ENCODE measurements at regions not wholly inside any gene's neighbourhood (a gene's known extent, or its start where the extent isn't known, plus 50 kb on each side); places are given as distances from the start of the nearest gene placed in this dataset.

DNA sequence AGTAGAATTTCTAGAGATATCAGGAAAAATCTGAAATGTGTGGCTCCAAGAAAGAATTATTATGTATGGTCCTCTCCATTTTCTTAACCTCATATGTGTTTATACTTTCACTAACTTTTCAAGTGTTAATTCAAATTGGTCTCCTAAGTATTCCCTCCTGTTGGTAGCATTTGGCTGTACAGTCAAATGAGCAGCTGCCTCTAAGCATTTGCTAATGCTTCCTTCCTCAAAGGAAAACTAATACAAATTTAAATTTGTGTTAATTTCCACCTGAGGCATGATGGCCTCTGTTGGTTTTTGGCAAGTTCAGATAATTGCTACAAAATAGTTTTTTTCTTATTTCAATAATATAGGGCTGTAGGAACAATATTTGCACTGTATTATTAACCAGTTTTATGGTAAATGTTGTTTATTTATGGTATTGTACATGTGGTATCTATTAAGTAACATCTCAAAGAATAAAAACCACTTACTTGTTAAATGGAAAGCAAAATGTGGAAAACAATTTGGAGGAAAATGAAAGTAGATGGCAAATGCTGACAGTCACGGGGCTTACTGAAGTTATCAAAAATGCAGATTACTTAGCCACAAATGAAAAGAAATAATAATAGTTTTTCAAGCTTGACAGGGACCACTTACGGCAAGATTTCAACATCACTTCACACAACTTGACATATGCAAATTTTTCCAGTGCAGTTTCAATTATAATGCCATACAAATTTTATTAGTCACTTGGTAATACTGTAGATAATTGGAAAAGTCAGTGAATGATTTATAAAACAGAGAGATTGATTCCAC lies 299.3 kb upstream of the MEOX2 start:
- TF ChIP-seq, protein P1, sequence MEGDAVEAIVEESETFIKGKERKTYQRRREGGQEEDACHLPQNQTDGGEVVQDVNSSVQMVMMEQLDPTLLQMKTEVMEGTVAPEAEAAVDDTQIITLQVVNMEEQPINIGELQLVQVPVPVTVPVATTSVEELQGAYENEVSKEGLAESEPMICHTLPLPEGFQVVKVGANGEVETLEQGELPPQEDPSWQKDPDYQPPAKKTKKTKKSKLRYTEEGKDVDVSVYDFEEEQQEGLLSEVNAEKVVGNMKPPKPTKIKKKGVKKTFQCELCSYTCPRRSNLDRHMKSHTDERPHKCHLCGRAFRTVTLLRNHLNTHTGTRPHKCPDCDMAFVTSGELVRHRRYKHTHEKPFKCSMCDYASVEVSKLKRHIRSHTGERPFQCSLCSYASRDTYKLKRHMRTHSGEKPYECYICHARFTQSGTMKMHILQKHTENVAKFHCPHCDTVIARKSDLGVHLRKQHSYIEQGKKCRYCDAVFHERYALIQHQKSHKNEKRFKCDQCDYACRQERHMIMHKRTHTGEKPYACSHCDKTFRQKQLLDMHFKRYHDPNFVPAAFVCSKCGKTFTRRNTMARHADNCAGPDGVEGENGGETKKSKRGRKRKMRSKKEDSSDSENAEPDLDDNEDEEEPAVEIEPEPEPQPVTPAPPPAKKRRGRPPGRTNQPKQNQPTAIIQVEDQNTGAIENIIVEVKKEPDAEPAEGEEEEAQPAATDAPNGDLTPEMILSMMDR (conservative IDR thresholded peaks at IDR 0.05; ENCODE audit: low read depth, low read length), result no peak
- no peak for DNase-seq (ENCODE audit: low read depth)

DNA sequence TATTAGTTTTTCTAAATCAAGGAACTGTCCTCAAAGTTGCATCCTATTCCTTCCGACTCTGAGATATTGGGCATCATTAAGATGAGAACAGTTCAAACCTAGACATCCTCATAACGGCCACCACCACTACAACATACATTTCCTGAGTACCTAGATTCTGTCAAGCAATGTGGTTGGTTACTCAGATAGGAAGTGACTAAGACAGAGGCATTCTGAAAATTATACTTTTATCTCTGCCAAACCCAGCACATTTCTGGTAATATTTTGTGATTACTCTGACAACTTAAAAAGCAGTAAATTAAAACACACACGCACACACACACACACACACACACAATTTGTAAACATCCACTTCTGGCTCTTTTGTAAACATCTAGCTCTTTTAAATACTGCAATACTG lies 291.2 kb upstream of the MEOX2 start:
- H3K4me3 ChIP-seq (ENCODE audit: low read depth, low read length), result no peak overlapping the region
- DNase-seq (ENCODE audit: low read depth), result no peak
- TF ChIP-seq, protein P1 (conservative IDR thresholded peaks at IDR 0.05; ENCODE audit: low read depth, low read length), result no peak

More for the DNA sequence above, 299.3 kb upstream of the MEOX2 start:
- H3K4me3 ChIP-seq (ENCODE audit: low read depth, low read length), result no peak overlapping the region

DNA sequence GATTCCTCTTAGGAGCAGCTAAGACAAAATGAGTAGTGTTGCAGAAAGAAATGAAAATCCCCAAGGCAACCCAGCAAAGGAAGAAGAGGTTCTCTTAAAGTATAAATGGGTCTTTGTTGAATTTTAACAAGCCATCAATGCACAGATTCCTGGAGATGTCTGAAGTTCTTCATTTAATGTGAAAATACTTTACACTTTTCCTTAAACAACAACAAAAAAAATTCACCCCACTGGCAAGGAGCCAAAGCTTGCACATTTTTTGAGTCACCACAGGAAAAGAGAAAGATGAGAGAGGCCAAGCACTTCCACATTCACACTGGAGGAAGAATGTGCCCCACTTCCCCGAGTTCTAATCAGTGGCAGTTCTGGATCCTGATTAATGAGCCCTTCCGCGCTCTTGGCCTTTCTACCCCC lies 286.4 kb upstream of the MEOX2 start:
- H3K4me3 ChIP-seq (ENCODE audit: low read depth, low read length), result no peak overlapping the region
- TF ChIP-seq, protein P1 (conservative IDR thresholded peaks at IDR 0.05; ENCODE audit: low read depth, low read length), result no peak
- no peak for DNase-seq (ENCODE audit: low read depth)

DNA sequence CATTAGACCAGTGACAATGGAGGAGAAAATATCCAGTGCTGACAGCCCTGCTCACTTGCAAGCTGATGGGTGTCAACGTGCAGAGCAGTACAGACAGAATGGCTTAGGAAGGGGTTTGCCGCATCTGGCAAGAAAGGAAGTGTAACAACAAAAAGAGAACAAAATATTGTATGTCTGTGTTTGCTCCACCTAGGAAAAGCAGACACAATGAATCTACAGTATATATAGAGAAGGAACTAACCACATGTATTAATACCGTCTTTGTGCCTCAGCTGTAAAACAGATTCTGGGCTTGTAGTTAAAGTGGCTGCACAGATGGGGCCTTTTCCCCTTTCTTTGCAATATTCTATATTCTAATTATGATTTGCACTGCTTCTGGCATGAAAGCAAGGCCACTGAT lies 281.1 kb upstream of the MEOX2 start:
- H3K4me3 ChIP-seq (ENCODE audit: low read depth, low read length), result no peak overlapping the region
- no peak for DNase-seq (ENCODE audit: low read depth)
- TF ChIP-seq, protein P1 (conservative IDR thresholded peaks at IDR 0.05; ENCODE audit: low read depth, low read length), result no peak

DNA sequence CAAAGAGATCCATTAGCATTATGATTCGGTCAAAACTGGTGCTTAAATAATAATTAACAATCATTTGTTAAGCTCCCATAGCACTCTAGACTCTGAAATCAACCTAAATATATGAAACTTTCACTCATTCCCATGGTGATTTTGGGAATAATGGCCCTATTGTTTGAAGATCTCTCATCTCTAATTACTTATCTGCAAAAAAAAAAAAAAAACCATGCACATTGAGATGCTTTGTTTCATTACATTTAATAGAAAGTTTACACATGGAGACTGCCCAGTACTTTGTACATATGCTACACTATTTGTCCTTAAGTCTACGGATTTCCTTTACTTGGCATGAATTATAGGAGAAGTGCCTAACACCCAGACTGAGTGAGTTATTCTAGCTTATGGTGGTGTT lies 280.6 kb upstream of the MEOX2 start:
- DNase-seq (ENCODE audit: low read depth), result no peak
- no peak overlapping the region for H3K4me3 ChIP-seq (ENCODE audit: low read depth, low read length)
- TF ChIP-seq, protein P1 (conservative IDR thresholded peaks at IDR 0.05; ENCODE audit: low read depth, low read length), result no peak

DNA sequence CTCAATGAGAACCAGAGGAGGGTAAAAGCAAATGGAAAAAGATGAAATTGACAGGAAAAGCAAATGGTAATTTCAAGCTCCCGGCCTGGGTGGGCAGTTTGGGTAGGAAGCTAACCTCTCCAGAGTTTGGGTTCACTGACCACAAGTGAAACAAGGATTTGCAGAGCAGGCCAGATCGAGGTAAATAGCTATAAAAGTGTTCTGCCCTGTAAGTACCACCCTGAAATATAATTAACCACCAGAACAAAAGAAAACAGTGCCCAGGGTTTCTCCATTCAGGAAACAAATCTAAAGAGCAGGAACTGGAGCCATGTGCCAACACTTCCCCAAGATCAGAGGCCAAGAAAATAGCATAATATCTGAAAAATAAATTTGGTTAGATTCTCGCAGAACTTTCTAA lies 276.7 kb upstream of the MEOX2 start:
- H3K4me3 ChIP-seq (ENCODE audit: low read depth, low read length), result no peak overlapping the region
- DNase-seq (ENCODE audit: low read depth), result no peak
- TF ChIP-seq, protein P1 (conservative IDR thresholded peaks at IDR 0.05; ENCODE audit: low read depth, low read length), result no peak
